ENCODE measurements at regions not wholly inside any gene's neighbourhood (a gene's known extent, or its start where the extent isn't known, plus 50 kb on each side); places are given as distances from the start of the nearest gene placed in this dataset.
"Not testable (repeated sequence)": the region's sequence is repeated elsewhere in the genome, so short reads cannot be mapped to it uniquely, and the experiment has no call there.

DNA sequence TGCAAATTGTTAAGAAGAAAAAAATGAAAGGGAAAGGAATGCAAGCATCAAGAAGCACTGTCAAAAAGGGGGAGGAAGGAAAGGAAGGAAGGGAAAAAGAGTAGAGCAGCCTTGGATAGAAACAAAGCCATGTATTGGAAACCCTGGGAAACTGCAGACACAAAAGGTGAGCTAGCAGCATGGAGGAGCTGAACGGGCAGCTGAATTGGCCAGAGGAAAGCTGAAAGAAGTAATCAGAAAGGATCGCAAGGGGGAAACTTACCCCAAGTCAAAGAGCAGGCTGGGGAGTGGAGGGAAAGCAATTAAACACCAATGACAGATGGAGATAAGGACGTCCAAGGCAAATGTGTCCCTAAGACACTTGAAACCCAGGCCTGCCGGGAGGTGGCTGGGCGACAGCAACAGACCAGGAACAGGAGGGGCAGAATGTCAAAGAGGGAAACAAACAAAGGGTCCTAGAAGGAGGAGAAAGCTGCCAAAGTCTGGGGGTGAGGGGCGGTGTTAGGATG, 93.8 kb upstream of the SVIL start:
- WGBS (ENCODE audit: low lambda C conversion rate), result 81% methylated on average over 6 of the region's 6 CpGs
- CTCF ChIA-PET, result no interaction called here
- H3K4me3 ChIP-seq (ENCODE audit: low read depth in 2 of 2, low read length in 1 of 2), result no peak overlapping the region

DNA sequence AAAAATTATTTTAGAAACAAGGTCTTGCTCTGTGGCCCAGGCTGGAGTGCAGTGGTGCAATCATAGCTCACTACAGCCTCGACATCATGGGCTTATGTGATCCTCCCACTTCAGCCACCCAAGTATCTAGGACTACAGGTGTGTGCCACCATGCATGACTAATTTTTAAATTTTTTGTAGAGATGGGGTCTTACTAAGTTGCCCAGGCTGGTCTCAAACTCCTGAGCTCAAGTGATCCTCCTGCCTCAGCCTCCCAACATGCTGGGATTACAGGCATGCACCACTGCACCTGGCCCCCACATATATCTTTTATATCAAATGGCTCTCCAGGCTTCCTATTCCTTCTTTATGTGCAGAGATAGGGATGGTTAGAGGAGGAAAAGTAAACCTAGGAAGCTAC, 91.2 kb upstream of the SVIL start:
- Histone ChIP-seq H3K79me2 (ENCODE audit: insufficient read depth) (peaks cover 100% of the 10 kb centered on the region), H3K36me3 (replicated peaks in 1 of 2; ENCODE audit: control insufficient read depth in 1 of 2, insufficient read depth in 2 of 2, low read length in 1 of 2) (peaks cover 2 to 54% of the 10 kb centered on the region in 2 experiments), H3K4me1 (ENCODE audit: control insufficient read depth in 1 of 2, insufficient read depth in 2 of 2, low read depth in 1 of 2, low read length in 1 of 2) (peaks cover 11 to 12% of the 10 kb centered on the region in 2 experiments; a peak in 2 of 4 replicates), H3F3A (replicated peaks; ENCODE audit: insufficient read depth) (peaks cover 15% of the 10 kb centered on the region), H4K20me1 (ENCODE audit: insufficient read depth) (peaks cover 87% of the 10 kb centered on the region)
- H2AFZ ChIP-seq (ENCODE audit: low read depth); H3K9me3 ChIP-seq; H3K27me3 ChIP-seq (ENCODE audit: insufficient read depth); H3K4me3 ChIP-seq (ENCODE audit: low read depth in 2 of 2, low read length in 1 of 2); H3K9ac ChIP-seq; H3K9me2 ChIP-seq; DNase-seq; H3K27ac ChIP-seq (ENCODE audit: low read depth in 2 of 2, low read length in 1 of 2); H3K4me2 ChIP-seq: not testable (repeated sequence)
- CTCF ChIA-PET, result interaction anchor here (1.0 to 4.6 kb wide), 3 partner anchors 10 to 98 kb away, joined by 3 to 21 read pairs (median 3); no protein-coding TSS in a partner anchor
- POLR2A ChIA-PET, result interaction anchor here (0.6 kb wide), 1 partner anchor 59 kb away, joined by 3 read pairs; no protein-coding TSS in a partner anchor
- WGBS (ENCODE audit: low lambda C conversion rate), result 94% methylated on average over 1 of the region's 1 CpG

More for the DNA sequence above, 93.8 kb upstream of the SVIL start:
- Histone ChIP-seq H4K20me1 (ENCODE audit: insufficient read depth) (peaks cover 94% of the 10 kb centered on the region), H3F3A (replicated peaks; ENCODE audit: insufficient read depth) (peaks cover 6% of the 10 kb centered on the region), H3K79me2 (ENCODE audit: insufficient read depth) (peaks cover 100% of the 10 kb centered on the region), H3K4me2 (peak overlapping the region; percentile 30), H3K9me2 (no peaks in the 10 kb centered on the region), H2AFZ (ENCODE audit: low read depth) (no peak overlapping the region), H3K4me1 (ENCODE audit: control insufficient read depth in 1 of 2, insufficient read depth in 2 of 2, low read depth in 1 of 2, low read length in 1 of 2) (peaks cover 11 to 19% of the 10 kb centered on the region in 2 experiments; a peak in 2 of 4 replicates), H3K36me3 (replicated peaks in 1 of 2; ENCODE audit: control insufficient read depth in 1 of 2, insufficient read depth in 2 of 2, low read length in 1 of 2) (peaks cover 0 to 42% of the 10 kb centered on the region in 2 experiments), H3K9ac (no peak overlapping the region), H3K9me3 (no peaks in the 10 kb centered on the region), H3K27ac (ENCODE audit: low read depth in 2 of 2, low read length in 1 of 2) (peak overlapping the region in 1 of 2 experiments; percentile 6; a peak in 1 of 4 replicates), H3K27me3 (ENCODE audit: insufficient read depth) (no peaks in the 10 kb centered on the region)
- DNase-seq, result no peak
- TF ChIP-seq POLR2AphosphoS5 (IDR thresholded peaks at IDR 0.05; ENCODE audit: low read depth, low read length) (no peak), TCF12 (IDR thresholded peaks at IDR 0.05) (no peak), CHD2 (IDR thresholded peaks at IDR 0.05; ENCODE audit: low read length, partially characterized antibody) (no peak), FOXJ3 (CRISPR knock-in tag; IDR thresholded peaks at IDR 0.05) (no peak), FOSL2 (IDR thresholded peaks at IDR 0.05; ENCODE audit: borderline replicate concordance, low read depth) (no peak), EP300 (IDR thresholded peaks at IDR 0.05; ENCODE audit: borderline replicate concordance in 1 of 2, low read depth in 1 of 2, low read length in 1 of 2) (no peak), EZH2phosphoT487 (IDR thresholded peaks at IDR 0.05; ENCODE audit: borderline replicate concordance, low read depth) (no peak), GABPA (IDR thresholded peaks at IDR 0.05; ENCODE audit: low read depth) (no peak), MEF2A (IDR thresholded peaks at IDR 0.05; ENCODE audit: borderline replicate concordance, low read depth) (no peak), NFIC (IDR thresholded peaks at IDR 0.05; ENCODE audit: borderline replicate concordance) (no peak), NRF1 (IDR thresholded peaks at IDR 0.05; ENCODE audit: low read depth, low read length) (no peak), GATA2 (CRISPR knock-in tag; IDR thresholded peaks at IDR 0.05) (no peak)
- TF ChIP-seq, protein P1, sequence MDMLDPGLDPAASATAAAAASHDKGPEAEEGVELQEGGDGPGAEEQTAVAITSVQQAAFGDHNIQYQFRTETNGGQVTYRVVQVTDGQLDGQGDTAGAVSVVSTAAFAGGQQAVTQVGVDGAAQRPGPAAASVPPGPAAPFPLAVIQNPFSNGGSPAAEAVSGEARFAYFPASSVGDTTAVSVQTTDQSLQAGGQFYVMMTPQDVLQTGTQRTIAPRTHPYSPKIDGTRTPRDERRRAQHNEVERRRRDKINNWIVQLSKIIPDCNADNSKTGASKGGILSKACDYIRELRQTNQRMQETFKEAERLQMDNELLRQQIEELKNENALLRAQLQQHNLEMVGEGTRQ (IDR thresholded peaks at IDR 0.05; ENCODE audit: borderline replicate concordance, low read depth, low read length), result no peak
- TF ChIP-seq, protein P2, sequence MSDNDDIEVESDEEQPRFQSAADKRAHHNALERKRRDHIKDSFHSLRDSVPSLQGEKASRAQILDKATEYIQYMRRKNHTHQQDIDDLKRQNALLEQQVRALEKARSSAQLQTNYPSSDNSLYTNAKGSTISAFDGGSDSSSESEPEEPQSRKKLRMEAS (IDR thresholded peaks at IDR 0.05; ENCODE audit: low read depth), result no peak
- TF ChIP-seq, protein P3, sequence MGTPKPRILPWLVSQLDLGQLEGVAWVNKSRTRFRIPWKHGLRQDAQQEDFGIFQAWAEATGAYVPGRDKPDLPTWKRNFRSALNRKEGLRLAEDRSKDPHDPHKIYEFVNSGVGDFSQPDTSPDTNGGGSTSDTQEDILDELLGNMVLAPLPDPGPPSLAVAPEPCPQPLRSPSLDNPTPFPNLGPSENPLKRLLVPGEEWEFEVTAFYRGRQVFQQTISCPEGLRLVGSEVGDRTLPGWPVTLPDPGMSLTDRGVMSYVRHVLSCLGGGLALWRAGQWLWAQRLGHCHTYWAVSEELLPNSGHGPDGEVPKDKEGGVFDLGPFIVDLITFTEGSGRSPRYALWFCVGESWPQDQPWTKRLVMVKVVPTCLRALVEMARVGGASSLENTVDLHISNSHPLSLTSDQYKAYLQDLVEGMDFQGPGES (IDR thresholded peaks at IDR 0.05; ENCODE audit: low read depth, low read length), result no peak
- TF ChIP-seq, protein P4, sequence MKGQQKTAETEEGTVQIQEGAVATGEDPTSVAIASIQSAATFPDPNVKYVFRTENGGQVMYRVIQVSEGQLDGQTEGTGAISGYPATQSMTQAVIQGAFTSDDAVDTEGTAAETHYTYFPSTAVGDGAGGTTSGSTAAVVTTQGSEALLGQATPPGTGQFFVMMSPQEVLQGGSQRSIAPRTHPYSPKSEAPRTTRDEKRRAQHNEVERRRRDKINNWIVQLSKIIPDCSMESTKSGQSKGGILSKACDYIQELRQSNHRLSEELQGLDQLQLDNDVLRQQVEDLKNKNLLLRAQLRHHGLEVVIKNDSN (IDR thresholded peaks at IDR 0.05; ENCODE audit: borderline replicate concordance, low read depth), result no peak
- TF ChIP-seq, protein P5, sequence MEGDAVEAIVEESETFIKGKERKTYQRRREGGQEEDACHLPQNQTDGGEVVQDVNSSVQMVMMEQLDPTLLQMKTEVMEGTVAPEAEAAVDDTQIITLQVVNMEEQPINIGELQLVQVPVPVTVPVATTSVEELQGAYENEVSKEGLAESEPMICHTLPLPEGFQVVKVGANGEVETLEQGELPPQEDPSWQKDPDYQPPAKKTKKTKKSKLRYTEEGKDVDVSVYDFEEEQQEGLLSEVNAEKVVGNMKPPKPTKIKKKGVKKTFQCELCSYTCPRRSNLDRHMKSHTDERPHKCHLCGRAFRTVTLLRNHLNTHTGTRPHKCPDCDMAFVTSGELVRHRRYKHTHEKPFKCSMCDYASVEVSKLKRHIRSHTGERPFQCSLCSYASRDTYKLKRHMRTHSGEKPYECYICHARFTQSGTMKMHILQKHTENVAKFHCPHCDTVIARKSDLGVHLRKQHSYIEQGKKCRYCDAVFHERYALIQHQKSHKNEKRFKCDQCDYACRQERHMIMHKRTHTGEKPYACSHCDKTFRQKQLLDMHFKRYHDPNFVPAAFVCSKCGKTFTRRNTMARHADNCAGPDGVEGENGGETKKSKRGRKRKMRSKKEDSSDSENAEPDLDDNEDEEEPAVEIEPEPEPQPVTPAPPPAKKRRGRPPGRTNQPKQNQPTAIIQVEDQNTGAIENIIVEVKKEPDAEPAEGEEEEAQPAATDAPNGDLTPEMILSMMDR (IDR thresholded peaks at IDR 0.05), result no peak
- POLR2A ChIA-PET, result interaction anchor here (0.6 kb wide), 1 partner anchor 1406 kb away, joined by 4 read pairs; no protein-coding TSS in a partner anchor

All from SK-N-SH (cell line).